ENCODE measurements at regions not wholly inside any gene's neighbourhood (a gene's known extent, or its start where the extent isn't known, plus 50 kb on each side); places are given as distances from the start of the nearest gene placed in this dataset.

DNA sequence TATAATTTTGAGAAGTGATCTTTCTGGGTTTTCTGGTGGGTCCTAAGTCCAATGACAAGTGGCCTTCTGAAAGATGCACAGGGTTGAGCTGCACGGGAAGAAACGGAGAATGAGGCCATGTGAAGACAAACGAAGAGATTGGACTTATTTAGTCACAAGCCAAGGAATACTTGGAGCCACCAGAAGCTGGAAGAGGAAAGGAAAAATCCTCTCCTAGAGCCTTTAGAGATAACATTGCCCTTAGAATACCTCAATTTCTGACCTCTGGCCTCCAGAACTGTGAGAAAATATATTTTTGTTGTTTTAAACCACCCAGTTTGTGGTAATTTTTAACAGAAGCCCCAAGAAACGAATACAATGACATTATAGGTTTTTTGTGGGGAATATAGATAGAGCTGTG lies 360.5 kb upstream of the TARS1 start:
- Histone ChIP-seq H3K4me2 (no peak overlapping the region), H4K20me1 (ENCODE audit: insufficient read depth) (no peaks in the 10 kb centered on the region), H3K79me2 (ENCODE audit: insufficient read depth, low read depth) (no peaks in the 10 kb centered on the region), H3K27me3 (ENCODE audit: insufficient read depth, low read depth) (no peaks in the 10 kb centered on the region), H3K27ac (no peak overlapping the region), H3K4me3 (IDR thresholded peaks at IDR 0.05; ENCODE audit: insufficient read depth, low read depth, low read length) (no peak overlapping the region), H3K4me1 (ENCODE audit: low read depth, poor library complexity, severe bottlenecking) (no peaks in the 10 kb centered on the region), H2AFZ (ENCODE audit: low read depth) (no peak overlapping the region), H3K9ac (no peak overlapping the region), H3K36me3 (ENCODE audit: insufficient read depth) (no peaks in the 10 kb centered on the region)
- TF ChIP-seq, protein P1, sequence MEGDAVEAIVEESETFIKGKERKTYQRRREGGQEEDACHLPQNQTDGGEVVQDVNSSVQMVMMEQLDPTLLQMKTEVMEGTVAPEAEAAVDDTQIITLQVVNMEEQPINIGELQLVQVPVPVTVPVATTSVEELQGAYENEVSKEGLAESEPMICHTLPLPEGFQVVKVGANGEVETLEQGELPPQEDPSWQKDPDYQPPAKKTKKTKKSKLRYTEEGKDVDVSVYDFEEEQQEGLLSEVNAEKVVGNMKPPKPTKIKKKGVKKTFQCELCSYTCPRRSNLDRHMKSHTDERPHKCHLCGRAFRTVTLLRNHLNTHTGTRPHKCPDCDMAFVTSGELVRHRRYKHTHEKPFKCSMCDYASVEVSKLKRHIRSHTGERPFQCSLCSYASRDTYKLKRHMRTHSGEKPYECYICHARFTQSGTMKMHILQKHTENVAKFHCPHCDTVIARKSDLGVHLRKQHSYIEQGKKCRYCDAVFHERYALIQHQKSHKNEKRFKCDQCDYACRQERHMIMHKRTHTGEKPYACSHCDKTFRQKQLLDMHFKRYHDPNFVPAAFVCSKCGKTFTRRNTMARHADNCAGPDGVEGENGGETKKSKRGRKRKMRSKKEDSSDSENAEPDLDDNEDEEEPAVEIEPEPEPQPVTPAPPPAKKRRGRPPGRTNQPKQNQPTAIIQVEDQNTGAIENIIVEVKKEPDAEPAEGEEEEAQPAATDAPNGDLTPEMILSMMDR (conservative IDR thresholded peaks at IDR 0.05; ENCODE audit: low read depth, low read length): no peak

DNA sequence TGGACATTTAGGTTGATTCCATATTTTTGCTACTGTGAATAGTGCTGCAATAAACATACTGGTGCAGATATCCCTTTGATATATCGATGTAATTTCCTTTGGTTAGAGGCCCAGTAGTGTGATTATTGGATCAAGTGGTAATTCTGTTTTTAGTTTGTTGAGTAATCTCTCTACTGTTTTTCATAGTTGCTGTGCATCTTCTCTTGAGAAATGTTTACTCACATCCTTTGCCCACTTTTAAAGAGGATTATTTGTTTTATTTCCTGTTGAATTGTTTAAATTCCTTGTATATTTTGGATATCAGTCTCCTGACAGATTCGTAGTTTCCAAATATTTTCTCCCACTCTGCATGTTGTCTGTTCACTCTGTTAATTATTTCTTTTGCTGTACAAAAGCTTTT lies 352.6 kb upstream of the TARS1 start:
- H3K27me3 ChIP-seq (ENCODE audit: insufficient read depth, low read depth): no peaks in the 10 kb centered on the region
- H3K9ac ChIP-seq: no peak overlapping the region
- H3K4me1 ChIP-seq (ENCODE audit: low read depth, poor library complexity, severe bottlenecking): no peaks in the 10 kb centered on the region
- H3K36me3 ChIP-seq (ENCODE audit: insufficient read depth): no peaks in the 10 kb centered on the region
- TF ChIP-seq, protein P1 (conservative IDR thresholded peaks at IDR 0.05; ENCODE audit: low read depth, low read length): no peak
- H3K4me3 ChIP-seq (IDR thresholded peaks at IDR 0.05; ENCODE audit: insufficient read depth, low read depth, low read length): no peak overlapping the region
- no peaks in the 10 kb centered on the region for H4K20me1 ChIP-seq (ENCODE audit: insufficient read depth)
- no peak overlapping the region for H2AFZ ChIP-seq (ENCODE audit: low read depth)
- H3K79me2 ChIP-seq (ENCODE audit: insufficient read depth, low read depth): no peaks in the 10 kb centered on the region
- no peak overlapping the region for H3K27ac ChIP-seq
- no peak overlapping the region for H3K4me2 ChIP-seq

DNA sequence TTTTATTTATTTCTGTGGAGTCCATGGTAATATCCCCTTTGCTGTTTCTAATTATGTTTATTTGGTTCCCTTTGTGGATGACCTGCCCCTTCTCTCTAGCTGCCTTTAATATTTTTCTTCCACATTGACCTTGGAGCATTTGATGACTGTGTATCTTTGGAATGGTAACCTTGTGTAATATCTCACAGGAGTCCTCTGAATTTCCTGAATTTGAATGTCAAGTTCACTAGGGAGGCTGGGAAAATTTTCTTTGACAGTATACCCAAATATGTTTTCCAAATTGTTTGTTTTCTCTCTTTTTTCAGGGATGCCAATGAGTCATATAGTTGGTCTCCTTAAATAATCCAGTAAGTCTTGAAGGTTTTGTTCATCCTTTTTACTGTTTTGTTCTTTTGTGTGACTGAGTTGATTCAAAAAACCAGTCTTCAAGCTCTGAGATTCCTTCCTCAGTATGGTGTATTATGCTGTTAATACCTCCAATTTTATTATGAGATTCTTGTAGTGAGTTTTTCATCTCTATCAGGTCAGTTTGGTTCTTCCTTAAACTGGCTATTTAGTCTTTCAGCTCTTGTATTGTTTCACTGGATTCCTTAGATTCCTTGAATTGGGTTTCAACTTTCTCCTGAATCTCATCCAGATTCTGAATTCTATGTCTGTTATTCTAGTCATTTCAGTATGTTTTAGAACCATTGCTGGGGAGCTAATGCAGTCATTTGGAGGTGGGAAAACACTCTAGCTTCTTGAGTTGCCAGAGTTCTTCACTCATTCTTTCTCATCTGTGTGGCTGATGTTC lies 349.0 kb upstream of the TARS1 start:
- H2AFZ ChIP-seq (ENCODE audit: low read depth): no peak overlapping the region
- H3K36me3 ChIP-seq (ENCODE audit: insufficient read depth): no peaks in the 10 kb centered on the region
- TF ChIP-seq, protein P1 (conservative IDR thresholded peaks at IDR 0.05; ENCODE audit: low read depth, low read length): no peak
- no peaks in the 10 kb centered on the region for H3K79me2 ChIP-seq (ENCODE audit: insufficient read depth, low read depth)
- H3K27ac ChIP-seq: no peak overlapping the region
- H3K27me3 ChIP-seq (ENCODE audit: insufficient read depth, low read depth): no peaks in the 10 kb centered on the region
- H3K4me1 ChIP-seq (ENCODE audit: low read depth, poor library complexity, severe bottlenecking): no peaks in the 10 kb centered on the region
- H3K9ac ChIP-seq: no peak overlapping the region
- H4K20me1 ChIP-seq (ENCODE audit: insufficient read depth): no peaks in the 10 kb centered on the region
- no peak overlapping the region for H3K4me3 ChIP-seq (IDR thresholded peaks at IDR 0.05; ENCODE audit: insufficient read depth, low read depth, low read length)
- H3K4me2 ChIP-seq: no peak overlapping the region

DNA sequence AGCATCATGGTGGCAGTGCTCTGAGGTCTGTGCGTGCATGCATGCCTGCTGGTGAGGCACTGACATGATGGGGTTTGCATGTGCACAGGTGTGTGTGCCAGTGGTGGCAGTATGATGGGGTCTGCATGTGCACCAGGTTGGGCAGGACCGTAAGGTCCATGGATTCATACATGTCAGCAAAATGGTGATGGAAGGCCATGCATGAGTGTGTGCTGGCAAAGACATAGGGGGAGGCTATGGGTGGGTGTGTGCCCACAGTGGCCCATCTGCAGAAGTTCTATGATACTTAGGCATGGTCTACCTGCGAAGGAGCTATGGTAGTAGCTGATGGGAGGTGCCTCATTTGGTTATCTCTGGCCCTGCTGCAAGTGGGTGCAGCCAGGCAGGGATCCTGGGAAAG lies 348.0 kb upstream of the TARS1 start:
- H2AFZ ChIP-seq (ENCODE audit: low read depth): no peak overlapping the region
- no peak overlapping the region for H3K9ac ChIP-seq
- H4K20me1 ChIP-seq (ENCODE audit: insufficient read depth): no peaks in the 10 kb centered on the region
- no peaks in the 10 kb centered on the region for H3K4me1 ChIP-seq (ENCODE audit: low read depth, poor library complexity, severe bottlenecking)
- H3K79me2 ChIP-seq (ENCODE audit: insufficient read depth, low read depth): no peaks in the 10 kb centered on the region
- TF ChIP-seq, protein P1 (conservative IDR thresholded peaks at IDR 0.05; ENCODE audit: low read depth, low read length): no peak
- no peak overlapping the region for H3K27ac ChIP-seq
- H3K36me3 ChIP-seq (ENCODE audit: insufficient read depth): no peaks in the 10 kb centered on the region
- no peak overlapping the region for H3K4me2 ChIP-seq
- no peak overlapping the region for H3K4me3 ChIP-seq (IDR thresholded peaks at IDR 0.05; ENCODE audit: insufficient read depth, low read depth, low read length)
- H3K27me3 ChIP-seq (ENCODE audit: insufficient read depth, low read depth): no peaks in the 10 kb centered on the region

All from KMS-11 (cell line).